HCT116 (cell line): ENCODE measurements at regions not wholly inside any gene's neighbourhood (a gene's known extent, or its start where the extent isn't known, plus 50 kb on each side); places are given as distances from the start of the nearest gene placed in this dataset.

Source experiments
- ATAC-seq: fragments of 200-7000 bp; cut with Tn5 transposase; 2 replicates; pipeline ENCODE4 v1.9.1; 2020; ENCODE audit warnings: mild to moderate bottlenecking, moderate library complexity
- BruUV-seq: library from RNA; stranded (reverse); fragments of 400-500 nt; replicated peaks from 2 replicates; lab custom pipeline; 2021; lab: Mats Ljungman, UMichigan
- CTCF ChIA-PET: fragments of 300-600 bp; sonication (Branson Sonifier 250); formaldehyde crosslinking; loops from one replicate; lab custom pipeline; 2021; ENCODE audit warnings: antibody characterized with exemption; lab: Charles Lee
- POLR2A ChIA-PET: fragments of 300-600, 350-600 bp; sonication (Branson Sonifier 250); formaldehyde crosslinking; loops from one replicate; lab custom pipeline; 2021; ENCODE audit warnings: antibody characterized with exemption; lab: Charles Lee
- RAD21 ChIA-PET, 2 experiments: fragments of 300-600 bp; sonication (Branson Sonifier 250); formaldehyde crosslinking; loops; one replicate each; lab custom pipeline; 2023; ENCODE audit warnings: low total read pairs in 2 of 2; ENCODE audit not compliant: uncharacterized antibody in 2 of 2, unreplicated experiment in 2 of 2, low non-redundant PET in 1 of 2; lab: Charles Lee
- DNase-seq: peaks from one replicate; pipeline ENCODE4 v3.0.0-alpha.2; 2010; ENCODE audit warnings: low read depth, low spot score
- H2AFZ ChIP-seq: fragments of 200-600 bp; shearing (Covaris generic), sonication (generic); 2 replicates; pipeline ENCODE4 v1.6.1; 2017; ENCODE audit warnings: low read depth, mixed run types, mixed read lengths, antibody characterized with exemption, low read length; ENCODE audit not compliant: poor library complexity, severe bottlenecking
- H3K27ac ChIP-seq: 2 replicates; pipeline ENCODE4 v1.5.1; 2012; ENCODE audit warnings: low read depth, low read length
- H3K27me3 ChIP-seq: fragments of 200-600 bp; sonication (generic); 2 replicates; pipeline ENCODE4 v1.6.1; 2016; ENCODE audit warnings: mixed run types, low read length, mixed read lengths; ENCODE audit not compliant: insufficient read depth
- H3K36me3 ChIP-seq, 2 experiments: fragments of 200-500 bp in 1 of 2; fragments of 200-600 bp in 1 of 2; sonication (Bioruptor generic) in 1 of 2; sonication (generic) in 1 of 2; 2 replicates each; pipeline versions ENCODE4 v1.5.1 to v1.6.1; 2014 to 2016; ENCODE audit warnings: low read length in 2 of 2, inconsistent platforms in 1 of 2, mixed read lengths in 1 of 2, mixed run types in 1 of 2; ENCODE audit not compliant: insufficient read depth in 2 of 2, control insufficient read depth in 1 of 2
- H3K4me1 ChIP-seq, 2 experiments: fragments of 200-600 bp in 1 of 2; sonication (generic) in 1 of 2; 2 replicates each; pipeline versions ENCODE4 v1.5.1 to v1.6.1; 2012 to 2017; ENCODE audit warnings: low read length in 2 of 2, inconsistent platforms in 1 of 2, mild to moderate bottlenecking in 1 of 2, mixed read lengths in 1 of 2, mixed run types in 1 of 2, moderate library complexity in 1 of 2; ENCODE audit not compliant: insufficient read depth in 2 of 2, control insufficient read depth in 1 of 2
- H3K4me2 ChIP-seq: fragments of 200-600 bp; sonication (generic); 2 replicates; pipeline ENCODE4 v1.6.1; 2017; ENCODE audit warnings: mixed run types, low read length, mixed read lengths
- H3K4me3 ChIP-seq, 2 experiments: fragments of 200-600 bp in 1 of 2; sonication (generic) in 1 of 2; replicated peaks in 1 of 2; 2 replicates each; pipeline ENCODE4 v1.5.1; 2011 to 2016; ENCODE audit warnings: low read length in 2 of 2, control low read depth in 1 of 2, low read depth in 1 of 2, mild to moderate bottlenecking in 1 of 2, mixed read lengths in 1 of 2, mixed run types in 1 of 2
- H3K79me2 ChIP-seq: fragments of 200-600 bp; sonication (generic); 2 replicates; pipeline ENCODE4 v1.6.1; 2017; ENCODE audit warnings: mild to moderate bottlenecking, mixed run types, low read length, moderate library complexity, mixed read lengths; ENCODE audit not compliant: insufficient read depth
- H3K9ac ChIP-seq: fragments of 200-600 bp; sonication (generic); 2 replicates; pipeline ENCODE4 v1.6.1; 2016; ENCODE audit warnings: low read length, mixed read lengths
- H3K9me2 ChIP-seq: fragments of 200-600 bp; sonication (generic), shearing (Covaris generic); 2 replicates; pipeline ENCODE4 v1.6.1; 2017; ENCODE audit warnings: mixed run types, mild to moderate bottlenecking, moderate library complexity; ENCODE audit not compliant: insufficient read depth
- H3K9me3 ChIP-seq, 2 experiments: fragments of 200-500 bp in 1 of 2; fragments of 200-600 bp in 1 of 2; sonication (Bioruptor generic) in 1 of 2; sonication (generic) in 1 of 2; 2 replicates each; pipeline ENCODE4 v1.6.1; 2014 to 2017; ENCODE audit warnings: low read length in 2 of 2, mixed read lengths in 2 of 2, inconsistent platforms in 1 of 2, low read depth in 1 of 2, mild to moderate bottlenecking in 1 of 2, mixed run types in 1 of 2, moderate library complexity in 1 of 2; ENCODE audit not compliant: control insufficient read depth in 1 of 2, insufficient read depth in 1 of 2
- H4K20me1 ChIP-seq: fragments of 200-600 bp; sonication (generic), shearing (Covaris generic); 2 replicates; pipeline ENCODE4 v1.6.1; 2017; ENCODE audit warnings: mixed run types, mild to moderate bottlenecking, moderate library complexity; ENCODE audit not compliant: insufficient read depth
- CBX3 ChIP-seq: IDR thresholded peaks from 2 replicates; pipeline ENCODE4 v1.6.1; 2012; ENCODE audit warnings: low read depth
- EGR1 ChIP-seq: IDR thresholded peaks from 2 replicates; pipeline ENCODE4 v1.6.1; 2012; ENCODE audit warnings: low read depth
- ELF1 ChIP-seq: IDR thresholded peaks from 2 replicates; pipeline ENCODE4 v1.6.1; 2012; ENCODE audit warnings: low read depth, borderline replicate concordance
- EZH2 ChIP-seq: fragments of 200-600 bp; sonication (generic); IDR thresholded peaks from 2 replicates; pipeline ENCODE4 v1.6.1; 2017; ENCODE audit warnings: antibody characterized with exemption, mixed run types
- EZH2phosphoT487 ChIP-seq: fragments of 200-600 bp; IDR thresholded peaks from 2 replicates; pipeline ENCODE4 v1.6.1; 2018; ENCODE audit warnings: antibody characterized with exemption, borderline replicate concordance
- FOSL1 ChIP-seq: IDR thresholded peaks from 2 replicates; pipeline ENCODE4 v1.6.1; 2012; ENCODE audit warnings: low read depth
- JUND ChIP-seq: IDR thresholded peaks from 2 replicates; pipeline ENCODE4 v1.6.1; 2012
- MAX ChIP-seq: IDR thresholded peaks from 2 replicates; pipeline ENCODE4 v1.6.1; 2012
- POLR2AphosphoS5 ChIP-seq: IDR thresholded peaks from 2 replicates; pipeline ENCODE4 v1.6.1; 2011; ENCODE audit warnings: mild to moderate bottlenecking, low read depth, low read length, moderate library complexity
- SIN3A ChIP-seq: IDR thresholded peaks from 2 replicates; pipeline ENCODE4 v1.6.1; 2012; ENCODE audit warnings: low read depth
- SP1 ChIP-seq: IDR thresholded peaks from 2 replicates; pipeline ENCODE4 v1.6.1; 2012; ENCODE audit warnings: low read depth
- TCF7L2 ChIP-seq: IDR thresholded peaks from 2 replicates; pipeline ENCODE4 v1.7.0; 2011; ENCODE audit warnings: borderline replicate concordance, inconsistent platforms; ENCODE audit not compliant: insufficient read depth, insufficient read length; ENCODE audit errors: extremely low read depth
- YY1 ChIP-seq: IDR thresholded peaks from 2 replicates; pipeline ENCODE4 v1.6.1; 2011; ENCODE audit warnings: low read length, low read depth, moderate library complexity, mild to moderate bottlenecking; ENCODE audit not compliant: insufficient replicate concordance; ENCODE audit errors: extremely low read depth
- ZNF274 ChIP-seq: fragments of 200-500 bp; sonication (Bioruptor generic); IDR thresholded peaks from 2 replicates; pipeline ENCODE4 v1.6.1; 2014; ENCODE audit warnings: mild to moderate bottlenecking, low read depth, low read length, inconsistent platforms
- intact Hi-C: fragments of 100-400 bp; cut with micrococcal nuclease; formaldehyde crosslinking; loops from 2 replicates; pipeline ENCODE4 v1.10.0; 2022
- TF ChIP-seq, protein P1 (sequence below): IDR thresholded peaks from 2 replicates; pipeline ENCODE4 v1.6.1; 2012

- Histone ChIP-seq H3K79me2 (no peaks in the 10 kb centered on the region), H3K9me2 (no peaks in the 10 kb centered on the region), H4K20me1 (no peaks in the 10 kb centered on the region), H3K4me2 (no peak overlapping the region), H3K4me1 (no peaks in the 10 kb centered on the region), H3K4me3 (no peak overlapping the region), H2AFZ (no peak overlapping the region), H3K9me3 (no peaks in the 10 kb centered on the region), H3K27me3 (no peaks in the 10 kb centered on the region), H3K27ac (no peak overlapping the region), H3K9ac (no peak overlapping the region), H3K36me3 (no peaks in the 10 kb centered on the region)
- no TSS peak for BruUV-seq
- no peak for TF ChIP-seq POLR2AphosphoS5
- no peak for TF ChIP-seq ELF1
- TF ChIP-seq SIN3A: no peak
- TF ChIP-seq ZNF274: no peak
- no peak for TF ChIP-seq EZH2
- no peak for TF ChIP-seq CBX3
- TF ChIP-seq TCF7L2: no peak
- no peak for TF ChIP-seq JUND
- ChIA-PET RAD21 (no interaction called here), POLR2A (no interaction called here), CTCF (no interaction called here)
- intact Hi-C loops: no loop called here
- DNase-seq (no peak), ATAC-seq (no peak)
Observed at GRCh38 chr16:76988526-76988925, 202.5 kb upstream of the MON1B start.

DNA sequence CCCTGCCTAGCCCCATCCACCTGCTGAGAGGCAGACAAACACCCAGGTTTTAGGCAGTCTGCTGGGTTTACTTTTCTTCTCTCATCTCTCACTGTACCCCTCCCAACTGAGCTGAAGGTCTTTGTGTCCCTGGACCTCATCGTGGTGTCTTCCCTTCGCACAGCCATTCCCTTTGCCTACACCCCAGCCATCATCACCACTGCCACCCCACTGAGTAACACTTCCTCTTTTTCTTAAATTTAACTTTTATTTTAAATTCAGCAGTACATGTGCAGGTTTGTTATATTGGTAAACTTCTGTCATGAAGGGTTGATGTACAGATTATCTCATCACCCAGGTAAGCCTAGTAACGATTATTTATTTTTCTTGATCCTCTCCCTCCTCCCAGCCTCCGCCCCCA, 188.3 kb upstream of the MON1B start:
- DNase-seq: no peak
- no peak for ATAC-seq
- Histone ChIP-seq H3K27me3 (peaks cover 2% of the 10 kb centered on the region; the same call in 1 of the 2 replicates), H4K20me1 (no peaks in the 10 kb centered on the region), H3K9me3 (no peaks in the 10 kb centered on the region), H3K9ac (no peak overlapping the region), H3K36me3 (no peaks in the 10 kb centered on the region), H3K4me2 (no peak overlapping the region), H3K4me3 (no peak overlapping the region), H3K79me2 (no peaks in the 10 kb centered on the region), H3K4me1 (no peaks in the 10 kb centered on the region), H3K27ac (no peak overlapping the region), H2AFZ (no peak overlapping the region), H3K9me2 (no peaks in the 10 kb centered on the region)
- no TSS peak for BruUV-seq
- intact Hi-C loops: no loop called here
- ChIA-PET POLR2A (no interaction called here), CTCF (no interaction called here), RAD21 (no interaction called here)
- TF ChIP-seq SP1 (no peak), EZH2 (no peak), MAX (no peak), FOSL1 (no peak), EZH2phosphoT487 (no peak), EGR1 (no peak), YY1 (no peak)
- TF ChIP-seq, protein P1, sequence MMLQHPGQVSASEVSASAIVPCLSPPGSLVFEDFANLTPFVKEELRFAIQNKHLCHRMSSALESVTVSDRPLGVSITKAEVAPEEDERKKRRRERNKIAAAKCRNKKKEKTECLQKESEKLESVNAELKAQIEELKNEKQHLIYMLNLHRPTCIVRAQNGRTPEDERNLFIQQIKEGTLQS: no peak
